Lower lobe of right lung (tissue), 2 donors: ENCODE measurements at regions not wholly inside any gene's neighbourhood (a gene's known extent, or its start where the extent isn't known, plus 50 kb on each side); places are given as distances from the start of the nearest gene placed in this dataset.

Experiments
- ATAC-seq, 2 donors: fragments of 200-7000 bp; cut with Tn5 transposase; one replicate each; pipeline ENCODE4 v1.9.1; 2020 to 2022; ENCODE audit warnings: mild to moderate bottlenecking in 2 of 2, moderate library complexity in 2 of 2
- DNase-seq: peaks from one replicate; pipeline ENCODE4 v3.0.0-alpha.2; 2020
- H3K27ac ChIP-seq: fragments of 200-600 bp; one replicate; pipeline ENCODE4 v1.8.0; 2022
- H3K27me3 ChIP-seq: fragments of 200-600 bp; one replicate; pipeline ENCODE4 v1.8.0; 2022; ENCODE audit warnings: low read depth
- H3K36me3 ChIP-seq: fragments of 200-600 bp; one replicate; pipeline ENCODE4 v1.8.0; 2022; ENCODE audit warnings: mild to moderate bottlenecking
- H3K4me1 ChIP-seq: fragments of 200-600 bp; one replicate; pipeline ENCODE4 v1.8.0; 2022
- H3K4me3 ChIP-seq: fragments of 200-600 bp; one replicate; pipeline ENCODE4 v1.8.0; 2022; ENCODE audit warnings: mild to moderate bottlenecking
- H3K9me3 ChIP-seq: fragments of 200-600 bp; one replicate; pipeline ENCODE4 v1.8.0; 2022
- intact Hi-C: fragments of 100-400 bp; cut with DNase I; formaldehyde crosslinking; loops from one replicate; pipeline ENCODE4 v1.11.0; 2022
- TF ChIP-seq, protein P1 (sequence below): fragments of 200-600 bp; IDR thresholded peaks from one replicate; pipeline ENCODE4 v1.8.0; 2022; ENCODE audit warnings: antibody characterized with exemption, mild to moderate bottlenecking
- donor health status: DM: no; HTN: yes; CAD: no; lungs with severe emphysema.

DNA sequence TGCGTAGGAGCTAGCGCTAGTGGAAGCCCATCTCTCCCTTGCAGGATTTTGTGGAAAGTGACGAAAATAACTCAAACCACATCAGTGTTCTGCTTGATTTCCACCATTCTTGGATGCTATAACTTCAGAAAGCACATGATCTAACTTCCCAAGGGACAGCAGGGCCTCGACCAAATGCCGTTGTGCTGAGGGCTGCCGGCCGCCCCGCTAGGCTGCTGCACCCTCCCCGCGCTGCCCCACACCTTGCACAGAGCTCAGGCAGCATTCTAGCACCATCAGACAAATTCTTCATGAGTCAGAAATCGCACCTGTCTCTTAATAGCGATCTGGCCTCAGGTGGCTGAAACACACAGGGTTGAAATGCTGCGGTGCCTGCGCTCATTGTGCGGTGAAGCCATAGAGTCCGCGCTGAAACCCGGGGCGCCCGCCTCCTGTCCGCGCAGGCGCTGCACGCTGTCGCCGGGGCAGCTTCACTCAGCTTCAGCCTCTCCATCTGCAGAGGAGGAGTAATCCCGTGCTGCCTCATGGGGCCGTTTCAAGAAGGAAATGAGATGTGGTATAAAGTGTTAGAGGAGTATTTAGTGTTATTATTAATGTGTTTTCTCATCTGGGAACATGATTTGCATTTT is 59.2 kb upstream of the B3GAT1 start:
- Histone ChIP-seq H3K36me3 (no peaks in the 10 kb centered on the region), H3K27me3 (peaks cover 41% of the 10 kb centered on the region), H3K9me3 (no peaks in the 10 kb centered on the region), H3K4me1 (no peaks in the 10 kb centered on the region), H3K27ac (no peak overlapping the region), H3K4me3 (no peak overlapping the region)
- intact Hi-C loops: no loop called here
- no peak for DNase-seq
- TF ChIP-seq, protein P1, sequence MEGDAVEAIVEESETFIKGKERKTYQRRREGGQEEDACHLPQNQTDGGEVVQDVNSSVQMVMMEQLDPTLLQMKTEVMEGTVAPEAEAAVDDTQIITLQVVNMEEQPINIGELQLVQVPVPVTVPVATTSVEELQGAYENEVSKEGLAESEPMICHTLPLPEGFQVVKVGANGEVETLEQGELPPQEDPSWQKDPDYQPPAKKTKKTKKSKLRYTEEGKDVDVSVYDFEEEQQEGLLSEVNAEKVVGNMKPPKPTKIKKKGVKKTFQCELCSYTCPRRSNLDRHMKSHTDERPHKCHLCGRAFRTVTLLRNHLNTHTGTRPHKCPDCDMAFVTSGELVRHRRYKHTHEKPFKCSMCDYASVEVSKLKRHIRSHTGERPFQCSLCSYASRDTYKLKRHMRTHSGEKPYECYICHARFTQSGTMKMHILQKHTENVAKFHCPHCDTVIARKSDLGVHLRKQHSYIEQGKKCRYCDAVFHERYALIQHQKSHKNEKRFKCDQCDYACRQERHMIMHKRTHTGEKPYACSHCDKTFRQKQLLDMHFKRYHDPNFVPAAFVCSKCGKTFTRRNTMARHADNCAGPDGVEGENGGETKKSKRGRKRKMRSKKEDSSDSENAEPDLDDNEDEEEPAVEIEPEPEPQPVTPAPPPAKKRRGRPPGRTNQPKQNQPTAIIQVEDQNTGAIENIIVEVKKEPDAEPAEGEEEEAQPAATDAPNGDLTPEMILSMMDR: no peak
- no peak for ATAC-seq

DNA sequence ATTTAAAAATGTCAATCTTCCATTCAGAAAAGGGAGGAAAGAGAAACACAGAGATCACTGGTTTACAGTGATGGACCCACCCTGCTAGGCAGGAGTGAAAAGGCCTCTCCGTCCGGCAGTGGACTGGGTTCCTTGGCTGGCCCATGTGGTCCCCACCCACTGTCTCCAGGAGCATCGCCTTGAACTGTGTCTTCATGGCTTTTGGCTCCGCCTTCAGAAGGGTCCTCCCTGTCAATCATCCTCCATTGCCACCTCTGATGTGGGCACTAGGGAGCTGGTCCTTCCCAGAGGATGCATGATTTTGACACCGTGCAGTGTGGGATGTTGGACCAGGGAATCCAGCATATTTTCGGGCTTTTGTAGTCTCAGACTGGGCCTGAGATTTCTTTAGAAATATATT is 58.2 kb upstream of the B3GAT1 start:
- DNase-seq (no peak), ATAC-seq (no peak)
- Histone ChIP-seq H3K4me3 (no peak overlapping the region), H3K9me3 (no peaks in the 10 kb centered on the region), H3K36me3 (no peaks in the 10 kb centered on the region), H3K4me1 (no peaks in the 10 kb centered on the region), H3K27ac (no peak overlapping the region), H3K27me3 (peaks cover 35% of the 10 kb centered on the region)
- intact Hi-C loops: no loop called here
- TF ChIP-seq, protein P1: no peak

DNA sequence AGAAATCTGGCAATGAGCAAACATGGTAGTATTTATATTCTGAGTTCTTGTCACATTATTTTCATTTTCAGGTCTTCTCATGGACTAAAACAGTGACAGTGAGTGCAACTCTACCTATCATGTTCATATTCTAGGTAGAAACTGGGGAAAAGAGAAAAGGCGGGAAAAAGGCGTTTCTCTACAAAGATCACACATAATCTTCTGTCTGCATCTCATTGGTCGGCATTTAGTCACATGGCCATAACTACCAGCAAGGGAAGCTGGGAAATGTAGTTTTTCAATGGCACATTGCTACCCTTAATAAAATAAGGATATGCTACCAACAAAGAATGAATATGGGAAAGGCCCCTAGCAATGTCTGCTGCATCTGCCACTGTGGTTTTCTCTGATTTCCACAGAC is 57.6 kb upstream of the B3GAT1 start:
- Histone ChIP-seq H3K36me3 (no peaks in the 10 kb centered on the region), H3K27me3 (peaks cover 34% of the 10 kb centered on the region), H3K27ac (no peak overlapping the region), H3K4me3 (no peak overlapping the region), H3K4me1 (no peaks in the 10 kb centered on the region), H3K9me3 (no peaks in the 10 kb centered on the region)
- DNase-seq (no peak), ATAC-seq (no peak)
- TF ChIP-seq, protein P1: no peak
- intact Hi-C loops: no loop called here

GRCh38 chr11:134468796-134469195 is 56.8 kb upstream of the B3GAT1 start:
- Histone ChIP-seq H3K4me3 (no peak overlapping the region), H3K36me3 (no peaks in the 10 kb centered on the region), H3K27ac (no peak overlapping the region), H3K9me3 (no peaks in the 10 kb centered on the region), H3K27me3 (peaks cover 27% of the 10 kb centered on the region), H3K4me1 (no peaks in the 10 kb centered on the region)
- ATAC-seq (no peak), DNase-seq (no peak)
- intact Hi-C loops: no loop called here
- TF ChIP-seq, protein P1: no peak

- H3K27ac ChIP-seq: no peak overlapping the region
- no peaks in the 10 kb centered on the region for H3K4me1 ChIP-seq
- intact Hi-C loops: no loop called here
- DNase-seq (no peak), ATAC-seq (no peak)
- H3K36me3 ChIP-seq: no peaks in the 10 kb centered on the region
- H3K27me3 ChIP-seq: peaks cover 27% of the 10 kb centered on the region
- no peaks in the 10 kb centered on the region for H3K9me3 ChIP-seq
- no peak overlapping the region for H3K4me3 ChIP-seq
- TF ChIP-seq, protein P1: no peak
Observed at GRCh38 chr11:134468081-134468668, 56.1 kb upstream of the B3GAT1 start.
